Dedifferentiated amniotic fluid mesenchymal stem cell (primary cell): ENCODE measurements at regions not wholly inside any gene's neighbourhood (a gene's known extent, or its start where the extent isn't known, plus 50 kb on each side); places are given as distances from the start of the nearest gene placed in this dataset.

ENCODE experiments used
- DNase-seq: peaks from one replicate; pipeline ENCODE4 v3.0.0-alpha.2; 2016; ENCODE audit errors: extremely low spot score

GRCh38 chr22:27662359-27663301, 138.9 kb downstream of the MN1 start:
- DNase-seq = no peak

DNA sequence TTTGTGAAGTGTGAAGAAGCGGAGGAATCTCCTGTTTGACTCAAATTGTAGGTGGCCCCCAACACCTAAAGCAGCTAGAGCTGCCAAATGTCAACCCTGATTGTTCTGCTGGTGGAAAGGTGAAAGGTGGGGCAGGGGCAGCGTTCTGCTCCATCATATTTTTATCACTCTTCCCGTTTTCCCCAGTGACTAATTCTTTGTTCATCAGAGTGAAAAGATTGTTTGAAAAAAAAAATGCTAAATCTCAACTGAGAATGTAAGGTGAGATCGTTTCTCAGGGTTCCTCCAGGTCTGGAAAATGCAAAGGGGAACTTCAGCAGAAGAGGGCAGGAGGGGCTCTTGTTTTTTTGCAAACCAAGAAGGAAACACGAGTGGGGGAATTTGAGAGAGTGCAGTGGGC, 137.7 kb downstream of the MN1 start:
- no peak for DNase-seq

- no peak for DNase-seq
Measured at GRCh38 chr22:27666272-27666997, 135.1 kb downstream of the MN1 start.

GRCh38 chr22:27667121-27667843, 134.3 kb downstream of the MN1 start:
- DNase-seq = no peak

- no peak for DNase-seq
Measured at GRCh38 chr22:27668828-27669797, 132.4 kb downstream of the MN1 start.

GRCh38 chr22:27669798-27670599, 131.6 kb downstream of the MN1 start:
- no peak for DNase-seq

DNA sequence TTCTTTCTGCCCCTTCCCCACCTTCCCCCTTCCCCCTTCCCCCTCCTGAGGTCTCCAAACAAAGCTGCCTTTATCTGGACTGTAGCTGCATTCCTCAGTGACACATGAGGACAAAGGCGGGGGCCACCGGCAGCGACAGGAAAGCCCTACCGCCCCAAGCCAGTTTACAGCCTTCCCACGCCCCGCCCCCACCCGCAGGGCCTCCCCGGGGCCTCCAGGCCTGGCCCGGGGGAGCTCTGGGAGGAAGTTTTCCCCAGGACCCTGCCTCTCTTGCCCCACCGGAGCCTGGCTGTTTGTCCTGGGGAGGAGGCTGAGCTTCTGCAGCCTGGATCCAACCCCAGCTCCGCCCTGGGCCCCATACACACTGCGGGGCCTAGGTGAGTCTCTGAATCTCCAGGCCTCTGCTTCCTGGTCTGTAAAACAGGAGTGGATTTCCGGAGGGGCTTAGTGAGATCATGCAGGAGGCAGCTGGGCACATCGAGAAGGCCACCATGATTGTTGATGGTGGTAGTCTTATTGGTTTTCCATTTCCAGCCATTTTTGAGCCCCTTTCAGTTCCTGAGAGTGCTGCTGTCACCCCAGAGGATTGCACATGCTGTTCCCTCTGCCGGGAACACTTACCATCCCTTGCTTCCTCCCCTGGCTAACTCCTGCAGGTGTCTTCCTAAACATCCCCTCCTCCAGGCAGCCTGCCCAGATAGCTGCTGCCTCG, 130.7 kb downstream of the MN1 start:
- DNase-seq = no peak

- no peak for DNase-seq
Measured at GRCh38 chr22:27671413-27671935, 130.1 kb downstream of the MN1 start.

- DNase-seq = no peak
Measured at GRCh38 chr22:27672721-27673418, 128.7 kb downstream of the MN1 start.

- no peak for DNase-seq
Measured at GRCh38 chr22:27673839-27674238, 127.7 kb downstream of the MN1 start.

DNA sequence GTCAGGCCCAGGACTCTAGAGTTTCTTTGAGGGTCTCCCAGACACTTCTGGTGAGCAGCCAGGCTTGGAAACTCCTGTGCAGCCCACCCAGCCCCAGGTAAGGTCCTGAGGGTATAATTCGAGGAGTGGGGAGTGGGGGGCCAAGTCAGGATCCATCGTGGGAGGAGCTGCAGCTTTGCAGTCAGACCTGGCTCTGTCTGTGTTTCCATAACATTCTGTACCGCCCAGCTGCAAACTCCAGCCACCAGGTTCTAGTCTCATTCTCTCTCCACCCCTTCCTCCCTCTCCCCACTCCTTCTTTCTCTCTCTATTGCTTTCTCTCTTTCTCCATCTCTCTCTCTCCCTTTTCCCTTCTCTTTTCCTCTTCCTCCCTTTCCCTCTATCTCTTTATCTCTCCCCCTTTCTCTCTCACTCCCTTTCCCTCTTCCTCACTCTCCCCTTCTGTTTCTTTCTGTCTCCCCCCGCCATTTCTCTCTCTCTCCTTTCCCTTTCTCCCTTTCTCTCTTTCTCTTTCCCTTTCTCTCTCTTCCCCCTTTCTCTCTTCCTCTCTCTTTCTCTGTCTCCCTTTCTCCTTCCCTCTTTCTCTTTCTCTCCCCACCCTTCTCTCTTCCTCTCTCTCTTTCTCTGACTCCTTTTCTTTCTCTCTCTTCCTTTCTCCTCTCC, 127.2 kb downstream of the MN1 start:
- DNase-seq = no peak

GRCh38 chr22:27676545-27677213, 124.9 kb downstream of the MN1 start:
- DNase-seq = no peak

- DNase-seq = no peak
Measured at GRCh38 chr22:27677905-27678458, 123.6 kb downstream of the MN1 start.

- no peak for DNase-seq
Measured at GRCh38 chr22:27679176-27679575, 122.4 kb downstream of the MN1 start.

- no peak for DNase-seq
Measured at GRCh38 chr22:27679693-27680488, 121.7 kb downstream of the MN1 start.

GRCh38 chr22:27680636-27681035, 120.9 kb downstream of the MN1 start:
- no peak for DNase-seq
